HCT116 (cell line): ENCODE measurements at regions not wholly inside any gene's neighbourhood (a gene's known extent, or its start where the extent isn't known, plus 50 kb on each side); places are given as distances from the start of the nearest gene placed in this dataset.

Experiments used
- ATAC-seq: fragments of 200-7000 bp; cut with Tn5 transposase; 2 replicates; pipeline ENCODE4 v1.9.1; 2020; ENCODE audit warnings: mild to moderate bottlenecking, moderate library complexity
- BruUV-seq: library from RNA; stranded (reverse); fragments of 400-500 nt; replicated peaks from 2 replicates; lab custom pipeline; 2021; lab: Mats Ljungman, UMichigan
- CTCF ChIA-PET: fragments of 300-600 bp; sonication (Branson Sonifier 250); formaldehyde crosslinking; loops from one replicate; lab custom pipeline; 2021; ENCODE audit warnings: antibody characterized with exemption; lab: Charles Lee
- POLR2A ChIA-PET: fragments of 300-600, 350-600 bp; sonication (Branson Sonifier 250); formaldehyde crosslinking; loops from one replicate; lab custom pipeline; 2021; ENCODE audit warnings: antibody characterized with exemption; lab: Charles Lee
- RAD21 ChIA-PET, 2 experiments: fragments of 300-600 bp; sonication (Branson Sonifier 250); formaldehyde crosslinking; loops; one replicate each; lab custom pipeline; 2023; ENCODE audit warnings: low total read pairs in 2 of 2; ENCODE audit not compliant: uncharacterized antibody in 2 of 2, unreplicated experiment in 2 of 2, low non-redundant PET in 1 of 2; lab: Charles Lee
- DNase-seq: peaks from one replicate; pipeline ENCODE4 v3.0.0-alpha.2; 2010; ENCODE audit warnings: low read depth, low spot score
- H2AFZ ChIP-seq: fragments of 200-600 bp; shearing (Covaris generic), sonication (generic); 2 replicates; pipeline ENCODE4 v1.6.1; 2017; ENCODE audit warnings: low read depth, mixed run types, mixed read lengths, antibody characterized with exemption, low read length; ENCODE audit not compliant: poor library complexity, severe bottlenecking
- H3K27ac ChIP-seq: 2 replicates; pipeline ENCODE4 v1.5.1; 2012; ENCODE audit warnings: low read depth, low read length
- H3K27me3 ChIP-seq: fragments of 200-600 bp; sonication (generic); 2 replicates; pipeline ENCODE4 v1.6.1; 2016; ENCODE audit warnings: mixed run types, low read length, mixed read lengths; ENCODE audit not compliant: insufficient read depth
- H3K36me3 ChIP-seq, 2 experiments: fragments of 200-500 bp in 1 of 2; fragments of 200-600 bp in 1 of 2; sonication (Bioruptor generic) in 1 of 2; sonication (generic) in 1 of 2; 2 replicates each; pipeline versions ENCODE4 v1.5.1 to v1.6.1; 2014 to 2016; ENCODE audit warnings: low read length in 2 of 2, inconsistent platforms in 1 of 2, mixed read lengths in 1 of 2, mixed run types in 1 of 2; ENCODE audit not compliant: insufficient read depth in 2 of 2, control insufficient read depth in 1 of 2
- H3K4me1 ChIP-seq, 2 experiments: fragments of 200-600 bp in 1 of 2; sonication (generic) in 1 of 2; 2 replicates each; pipeline versions ENCODE4 v1.5.1 to v1.6.1; 2012 to 2017; ENCODE audit warnings: low read length in 2 of 2, inconsistent platforms in 1 of 2, mild to moderate bottlenecking in 1 of 2, mixed read lengths in 1 of 2, mixed run types in 1 of 2, moderate library complexity in 1 of 2; ENCODE audit not compliant: insufficient read depth in 2 of 2, control insufficient read depth in 1 of 2
- H3K4me2 ChIP-seq: fragments of 200-600 bp; sonication (generic); 2 replicates; pipeline ENCODE4 v1.6.1; 2017; ENCODE audit warnings: mixed run types, low read length, mixed read lengths
- H3K4me3 ChIP-seq, 2 experiments: fragments of 200-600 bp in 1 of 2; sonication (generic) in 1 of 2; replicated peaks in 1 of 2; 2 replicates each; pipeline ENCODE4 v1.5.1; 2011 to 2016; ENCODE audit warnings: low read length in 2 of 2, control low read depth in 1 of 2, low read depth in 1 of 2, mild to moderate bottlenecking in 1 of 2, mixed read lengths in 1 of 2, mixed run types in 1 of 2
- H3K79me2 ChIP-seq: fragments of 200-600 bp; sonication (generic); 2 replicates; pipeline ENCODE4 v1.6.1; 2017; ENCODE audit warnings: mild to moderate bottlenecking, mixed run types, low read length, moderate library complexity, mixed read lengths; ENCODE audit not compliant: insufficient read depth
- H3K9ac ChIP-seq: fragments of 200-600 bp; sonication (generic); 2 replicates; pipeline ENCODE4 v1.6.1; 2016; ENCODE audit warnings: low read length, mixed read lengths
- H3K9me2 ChIP-seq: fragments of 200-600 bp; sonication (generic), shearing (Covaris generic); 2 replicates; pipeline ENCODE4 v1.6.1; 2017; ENCODE audit warnings: mixed run types, mild to moderate bottlenecking, moderate library complexity; ENCODE audit not compliant: insufficient read depth
- H3K9me3 ChIP-seq, 2 experiments: fragments of 200-500 bp in 1 of 2; fragments of 200-600 bp in 1 of 2; sonication (Bioruptor generic) in 1 of 2; sonication (generic) in 1 of 2; 2 replicates each; pipeline ENCODE4 v1.6.1; 2014 to 2017; ENCODE audit warnings: low read length in 2 of 2, mixed read lengths in 2 of 2, inconsistent platforms in 1 of 2, low read depth in 1 of 2, mild to moderate bottlenecking in 1 of 2, mixed run types in 1 of 2, moderate library complexity in 1 of 2; ENCODE audit not compliant: control insufficient read depth in 1 of 2, insufficient read depth in 1 of 2
- H4K20me1 ChIP-seq: fragments of 200-600 bp; sonication (generic), shearing (Covaris generic); 2 replicates; pipeline ENCODE4 v1.6.1; 2017; ENCODE audit warnings: mixed run types, mild to moderate bottlenecking, moderate library complexity; ENCODE audit not compliant: insufficient read depth
- CBX3 ChIP-seq: IDR thresholded peaks from 2 replicates; pipeline ENCODE4 v1.6.1; 2012; ENCODE audit warnings: low read depth
- EGR1 ChIP-seq: IDR thresholded peaks from 2 replicates; pipeline ENCODE4 v1.6.1; 2012; ENCODE audit warnings: low read depth
- ELF1 ChIP-seq: IDR thresholded peaks from 2 replicates; pipeline ENCODE4 v1.6.1; 2012; ENCODE audit warnings: low read depth, borderline replicate concordance
- EZH2 ChIP-seq: fragments of 200-600 bp; sonication (generic); IDR thresholded peaks from 2 replicates; pipeline ENCODE4 v1.6.1; 2017; ENCODE audit warnings: antibody characterized with exemption, mixed run types
- RAD21 ChIP-seq: IDR thresholded peaks from 2 replicates; pipeline ENCODE4 v1.6.1; 2012; ENCODE audit warnings: low read depth, mild to moderate bottlenecking
- SIN3A ChIP-seq: IDR thresholded peaks from 2 replicates; pipeline ENCODE4 v1.6.1; 2012; ENCODE audit warnings: low read depth
- SRF ChIP-seq: IDR thresholded peaks from 2 replicates; pipeline ENCODE4 v1.6.1; 2012; ENCODE audit warnings: low read depth
- YY1 ChIP-seq: IDR thresholded peaks from 2 replicates; pipeline ENCODE4 v1.6.1; 2011; ENCODE audit warnings: low read length, low read depth, moderate library complexity, mild to moderate bottlenecking; ENCODE audit not compliant: insufficient replicate concordance; ENCODE audit errors: extremely low read depth
- ZFX ChIP-seq: fragments of 450-650 bp; IDR thresholded peaks from 2 replicates; pipeline ENCODE4 v1.6.1; 2017
- ZNF274 ChIP-seq: fragments of 200-500 bp; sonication (Bioruptor generic); IDR thresholded peaks from 2 replicates; pipeline ENCODE4 v1.6.1; 2014; ENCODE audit warnings: mild to moderate bottlenecking, low read depth, low read length, inconsistent platforms
- intact Hi-C: fragments of 100-400 bp; cut with micrococcal nuclease; formaldehyde crosslinking; loops from 2 replicates; pipeline ENCODE4 v1.10.0; 2022
- TF ChIP-seq, protein P1 (sequence below): IDR thresholded peaks from 2 replicates; pipeline ENCODE4 v1.6.1; 2011; ENCODE audit warnings: mild to moderate bottlenecking, low read length, moderate library complexity; ENCODE audit not compliant: insufficient replicate concordance; ENCODE audit errors: extremely low read depth
- TF ChIP-seq, protein P2 (sequence below), 3 experiments: fragments of 200-600 bp in 1 of 3; sonication (generic) in 1 of 3; IDR thresholded peaks in 2 of 3; conservative IDR thresholded peaks in 1 of 3; 2 replicates each; pipeline ENCODE4 v1.5.1; 2012 to 2017; ENCODE audit warnings: low read depth in 2 of 3, low read length in 2 of 3, antibody characterized with exemption in 1 of 3, borderline replicate concordance in 1 of 3, control low read depth in 1 of 3, mild to moderate bottlenecking in 1 of 3, mixed read lengths in 1 of 3, mixed run types in 1 of 3, moderate library complexity in 1 of 3; ENCODE audit not compliant: insufficient read depth in 1 of 3
- TF ChIP-seq, protein P3 (sequence below): IDR thresholded peaks from 2 replicates; pipeline ENCODE4 v1.6.1; 2012

DNA sequence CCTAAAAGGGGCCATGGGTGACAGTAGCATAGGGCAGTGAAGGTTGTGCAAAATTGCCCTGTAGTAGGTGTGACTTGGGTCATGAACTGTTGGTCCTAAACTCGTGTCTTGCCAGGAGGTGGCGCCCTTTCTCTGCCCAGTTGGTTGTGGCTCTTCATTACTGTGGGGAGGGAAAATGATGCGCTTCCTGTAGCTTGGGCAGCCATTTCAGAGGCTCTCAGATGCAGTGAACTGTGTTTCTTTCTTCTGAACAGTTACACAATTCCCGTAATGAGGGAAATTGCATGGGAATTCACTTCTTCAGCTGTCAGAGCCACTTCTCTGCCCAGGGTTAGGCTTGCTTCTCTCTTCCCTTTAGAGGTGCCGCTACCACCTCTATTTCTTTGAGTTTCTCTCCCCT lies 148.1 kb upstream of the NRXN3 start:
- ChIA-PET RAD21 (no interaction called here), POLR2A (no interaction called here), CTCF (interaction anchor here (0.7 to 2.4 kb wide), 5 partner anchors 51 to 575 kb away, joined by 3 to 11 read pairs (median 4); no protein-coding TSS in a partner anchor)
- Histone ChIP-seq H3K4me2 (no peak overlapping the region), H3K79me2 (no peaks in the 10 kb centered on the region), H3K4me3 (no peak overlapping the region), H3K36me3 (no peaks in the 10 kb centered on the region), H2AFZ (peak overlapping the region; percentile 94), H3K27ac (no peak overlapping the region), H4K20me1 (no peaks in the 10 kb centered on the region), H3K4me1 (no peaks in the 10 kb centered on the region), H3K9me2 (no peaks in the 10 kb centered on the region), H3K9ac (no peak overlapping the region), H3K9me3 (no peaks in the 10 kb centered on the region), H3K27me3 (peaks cover 10% of the 10 kb centered on the region; the same call in 1 of the 2 replicates)
- no TSS peak for BruUV-seq
- peak; percentile 99 for ATAC-seq
- TF ChIP-seq CBX3: peak; percentile 84
- no peak for TF ChIP-seq ZNF274
- peak; percentile 84 for TF ChIP-seq RAD21
- no peak for TF ChIP-seq EGR1
- peak; percentile 77 for TF ChIP-seq YY1
- no peak for TF ChIP-seq ZFX
- TF ChIP-seq ELF1: peak; percentile 35; the same call in 1 of the 2 replicates
- TF ChIP-seq SRF: no peak
- TF ChIP-seq, protein P1, sequence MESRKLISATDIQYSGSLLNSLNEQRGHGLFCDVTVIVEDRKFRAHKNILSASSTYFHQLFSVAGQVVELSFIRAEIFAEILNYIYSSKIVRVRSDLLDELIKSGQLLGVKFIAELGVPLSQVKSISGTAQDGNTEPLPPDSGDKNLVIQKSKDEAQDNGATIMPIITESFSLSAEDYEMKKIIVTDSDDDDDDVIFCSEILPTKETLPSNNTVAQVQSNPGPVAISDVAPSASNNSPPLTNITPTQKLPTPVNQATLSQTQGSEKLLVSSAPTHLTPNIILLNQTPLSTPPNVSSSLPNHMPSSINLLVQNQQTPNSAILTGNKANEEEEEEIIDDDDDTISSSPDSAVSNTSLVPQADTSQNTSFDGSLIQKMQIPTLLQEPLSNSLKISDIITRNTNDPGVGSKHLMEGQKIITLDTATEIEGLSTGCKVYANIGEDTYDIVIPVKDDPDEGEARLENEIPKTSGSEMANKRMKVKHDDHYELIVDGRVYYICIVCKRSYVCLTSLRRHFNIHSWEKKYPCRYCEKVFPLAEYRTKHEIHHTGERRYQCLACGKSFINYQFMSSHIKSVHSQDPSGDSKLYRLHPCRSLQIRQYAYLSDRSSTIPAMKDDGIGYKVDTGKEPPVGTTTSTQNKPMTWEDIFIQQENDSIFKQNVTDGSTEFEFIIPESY: no peak
- TF ChIP-seq EZH2: no peak
- TF ChIP-seq SIN3A: no peak
- TF ChIP-seq, protein P2, sequence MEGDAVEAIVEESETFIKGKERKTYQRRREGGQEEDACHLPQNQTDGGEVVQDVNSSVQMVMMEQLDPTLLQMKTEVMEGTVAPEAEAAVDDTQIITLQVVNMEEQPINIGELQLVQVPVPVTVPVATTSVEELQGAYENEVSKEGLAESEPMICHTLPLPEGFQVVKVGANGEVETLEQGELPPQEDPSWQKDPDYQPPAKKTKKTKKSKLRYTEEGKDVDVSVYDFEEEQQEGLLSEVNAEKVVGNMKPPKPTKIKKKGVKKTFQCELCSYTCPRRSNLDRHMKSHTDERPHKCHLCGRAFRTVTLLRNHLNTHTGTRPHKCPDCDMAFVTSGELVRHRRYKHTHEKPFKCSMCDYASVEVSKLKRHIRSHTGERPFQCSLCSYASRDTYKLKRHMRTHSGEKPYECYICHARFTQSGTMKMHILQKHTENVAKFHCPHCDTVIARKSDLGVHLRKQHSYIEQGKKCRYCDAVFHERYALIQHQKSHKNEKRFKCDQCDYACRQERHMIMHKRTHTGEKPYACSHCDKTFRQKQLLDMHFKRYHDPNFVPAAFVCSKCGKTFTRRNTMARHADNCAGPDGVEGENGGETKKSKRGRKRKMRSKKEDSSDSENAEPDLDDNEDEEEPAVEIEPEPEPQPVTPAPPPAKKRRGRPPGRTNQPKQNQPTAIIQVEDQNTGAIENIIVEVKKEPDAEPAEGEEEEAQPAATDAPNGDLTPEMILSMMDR (IDR thresholded peaks at IDR 0.05 in 2 of 3, conservative IDR thresholded peaks at IDR 0.05 in 1 of 3; ENCODE audit: borderline replicate concordance in 1 of 3, insufficient read depth in 1 of 3, low read depth in 2 of 3, low read length in 2 of 3): peak; percentile 42 to 86 (median 80); a peak in 5 of 6 replicates
- TF ChIP-seq, protein P3, sequence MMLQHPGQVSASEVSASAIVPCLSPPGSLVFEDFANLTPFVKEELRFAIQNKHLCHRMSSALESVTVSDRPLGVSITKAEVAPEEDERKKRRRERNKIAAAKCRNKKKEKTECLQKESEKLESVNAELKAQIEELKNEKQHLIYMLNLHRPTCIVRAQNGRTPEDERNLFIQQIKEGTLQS: peak; percentile 12; the same call in 1 of the 2 replicates
- intact Hi-C loops: loop anchor here (1.0 to 5.0 kb wide), 6 partner anchors 140 to 825 kb away; no protein-coding TSS in a partner anchor
- DNase-seq: peak; percentile 67
